GM23338 (cell line): ENCODE measurements at regions not wholly inside any gene's neighbourhood (a gene's known extent, or its start where the extent isn't known, plus 50 kb on each side); places are given as distances from the start of the nearest gene placed in this dataset.

ENCODE experiments used
- ATAC-seq: fragments of 200-7000 bp; cut with Tn5 transposase; 3 replicates; pipeline ENCODE4 v1.9.1; 2020
- DNase-seq: peaks from one replicate; pipeline ENCODE4 v3.0.0-alpha.2; 2015; ENCODE audit warnings: low spot score
- H2AFZ ChIP-seq: fragments of 200-600 bp; sonication (generic); 2 replicates; pipeline ENCODE4 v1.8.0; 2016; ENCODE audit warnings: antibody characterized with exemption, mild to moderate bottlenecking, moderate library complexity
- H3F3A ChIP-seq: fragments of 200-600 bp; sonication (generic); replicated peaks from 2 replicates; pipeline ENCODE4 v1.8.0; 2017; ENCODE audit warnings: antibody characterized with exemption, mixed run types, low read depth
- H3K27ac ChIP-seq: fragments of 200-600 bp; sonication (generic); 2 replicates; pipeline ENCODE4 v1.6.1; 2016; ENCODE audit warnings: low read depth
- H3K27me3 ChIP-seq: fragments of 200-600 bp; sonication (generic); 2 replicates; pipeline ENCODE4 v1.8.0; 2016; ENCODE audit warnings: mild to moderate bottlenecking, mixed run types, moderate library complexity; ENCODE audit not compliant: insufficient read depth
- H3K36me3 ChIP-seq: fragments of 200-600 bp; sonication (generic); 2 replicates; pipeline ENCODE4 v1.8.0; 2016; ENCODE audit warnings: mild to moderate bottlenecking; ENCODE audit not compliant: insufficient read depth
- H3K4me1 ChIP-seq: fragments of 200-600 bp; sonication (generic); 2 replicates; pipeline ENCODE4 v1.8.0; 2016; ENCODE audit warnings: mild to moderate bottlenecking, moderate library complexity; ENCODE audit not compliant: insufficient read depth
- H3K4me2 ChIP-seq: fragments of 200-600 bp; sonication (generic); 2 replicates; pipeline ENCODE4 v1.7.1; 2017; ENCODE audit warnings: mixed run types
- H3K4me3 ChIP-seq: fragments of 200-600 bp; sonication (generic); 2 replicates; pipeline ENCODE4 v1.6.1; 2016; ENCODE audit warnings: mixed run types
- H3K79me2 ChIP-seq: fragments of 200-600 bp; sonication (generic); replicated peaks from 2 replicates; pipeline ENCODE4 v1.8.0; 2017; ENCODE audit warnings: mild to moderate bottlenecking; ENCODE audit not compliant: insufficient read depth
- H3K9me2 ChIP-seq: fragments of 200-600 bp; sonication (generic); 2 replicates; pipeline ENCODE4 v1.8.0; 2017; ENCODE audit not compliant: insufficient read depth
- H4K20me1 ChIP-seq: fragments of 200-600 bp; sonication (generic); replicated peaks from 2 replicates; pipeline ENCODE4 v1.8.0; 2017; ENCODE audit warnings: mild to moderate bottlenecking; ENCODE audit not compliant: insufficient read depth
- H3K27ac Mint-ChIP-seq: 2 replicates; pipeline ENCODE4 v1.8.0; 2020; ENCODE audit warnings: inconsistent platforms, mild to moderate bottlenecking, moderate library complexity, mixed read lengths
- H3K27me3 Mint-ChIP-seq: 3 replicates; pipeline ENCODE4 v1.8.0; 2022; ENCODE audit warnings: low read depth, mild to moderate bottlenecking, moderate library complexity, mixed read lengths, inconsistent platforms; ENCODE audit not compliant: insufficient read depth, poor library complexity
- H3K36me3 Mint-ChIP-seq: 3 replicates; pipeline ENCODE4 v1.8.0; 2021; ENCODE audit warnings: low read depth, mild to moderate bottlenecking, inconsistent platforms, moderate library complexity, mixed read lengths
- H3K4me1 Mint-ChIP-seq: 3 replicates; pipeline ENCODE4 v1.8.0; 2020; ENCODE audit warnings: mild to moderate bottlenecking, inconsistent platforms, mixed read lengths
- H3K4me3 Mint-ChIP-seq: 3 replicates; pipeline ENCODE4 v1.8.0; 2021; ENCODE audit warnings: moderate library complexity, mild to moderate bottlenecking, inconsistent platforms, mixed read lengths
- H3K9me3 Mint-ChIP-seq: 3 replicates; pipeline ENCODE4 v1.8.0; 2020; ENCODE audit warnings: moderate library complexity, mild to moderate bottlenecking, inconsistent platforms, mixed read lengths
- CREB1 ChIP-seq: fragments of 250-450 bp; sonication (Bioruptor Pico); IDR thresholded peaks from 2 replicates; pipeline ENCODE4 v1.5.0; 2020; ENCODE audit warnings: low read depth, mild to moderate bottlenecking, moderate library complexity
- EZH2 ChIP-seq: fragments of 200-600 bp; sonication (generic); IDR thresholded peaks from one replicate; pipeline ENCODE4 v1.8.0; 2017; ENCODE audit warnings: antibody characterized with exemption, mild to moderate bottlenecking, low read depth; ENCODE audit not compliant: unreplicated experiment
- EZH2phosphoT487 ChIP-seq: fragments of 200-600 bp; sonication (generic); IDR thresholded peaks from one replicate; pipeline ENCODE4 v1.8.1; 2018; ENCODE audit warnings: antibody characterized with exemption; ENCODE audit not compliant: unreplicated experiment
- JUNB ChIP-seq: IDR thresholded peaks from one replicate; pipeline ENCODE4 v1.6.1; 2016; ENCODE audit warnings: antibody characterized with exemption; ENCODE audit not compliant: unreplicated experiment
- NANOG ChIP-seq: IDR thresholded peaks from 2 replicates; pipeline ENCODE4 v1.6.1; 2016; ENCODE audit warnings: antibody characterized with exemption, borderline replicate concordance
- POLR2AphosphoS5 ChIP-seq: IDR thresholded peaks from 2 replicates; pipeline ENCODE4 v1.6.1; 2016; ENCODE audit warnings: antibody characterized with exemption, low read depth
- STAT1 ChIP-seq: IDR thresholded peaks from one replicate; pipeline ENCODE4 v1.6.1; 2016; ENCODE audit warnings: antibody characterized with exemption; ENCODE audit not compliant: unreplicated experiment
- ZNF114 ChIP-seq: fragments of 250-450 bp; sonication (Bioruptor Pico); IDR thresholded peaks from 2 replicates; pipeline ENCODE4 v1.5.0; 2020; ENCODE audit warnings: mild to moderate bottlenecking, moderate library complexity
- ZNF331 ChIP-seq: fragments of 250-450 bp; sonication (Bioruptor Pico); IDR thresholded peaks from 2 replicates; pipeline ENCODE4 v1.5.0; 2020; ENCODE audit warnings: low read depth, mild to moderate bottlenecking, moderate library complexity
- TF ChIP-seq, protein P1 (sequence below), 2 experiments: fragments of 200-600 bp in 1 of 2; sonication (generic) in 1 of 2; conservative IDR thresholded peaks; 2 replicates each; pipeline versions ENCODE4 v1.5.1 to v1.6.1; 2016 to 2017; ENCODE audit warnings: antibody characterized with exemption in 2 of 2, low read depth in 2 of 2, mild to moderate bottlenecking in 2 of 2, moderate library complexity in 1 of 2
- TF ChIP-seq, protein P2 (sequence below): fragments of 250-450 bp; sonication (Bioruptor Pico); IDR thresholded peaks from 2 replicates; pipeline ENCODE4 v1.5.0; 2020; ENCODE audit warnings: mild to moderate bottlenecking, moderate library complexity
- TF ChIP-seq, protein P3 (sequence below): IDR thresholded peaks from one replicate; pipeline ENCODE4 v1.6.1; 2018; ENCODE audit warnings: antibody characterized with exemption; ENCODE audit not compliant: unreplicated experiment
- TF ChIP-seq, protein P4 (sequence below): IDR thresholded peaks from 2 replicates; pipeline ENCODE4 v1.6.1; 2016; ENCODE audit warnings: antibody characterized with exemption

DNA sequence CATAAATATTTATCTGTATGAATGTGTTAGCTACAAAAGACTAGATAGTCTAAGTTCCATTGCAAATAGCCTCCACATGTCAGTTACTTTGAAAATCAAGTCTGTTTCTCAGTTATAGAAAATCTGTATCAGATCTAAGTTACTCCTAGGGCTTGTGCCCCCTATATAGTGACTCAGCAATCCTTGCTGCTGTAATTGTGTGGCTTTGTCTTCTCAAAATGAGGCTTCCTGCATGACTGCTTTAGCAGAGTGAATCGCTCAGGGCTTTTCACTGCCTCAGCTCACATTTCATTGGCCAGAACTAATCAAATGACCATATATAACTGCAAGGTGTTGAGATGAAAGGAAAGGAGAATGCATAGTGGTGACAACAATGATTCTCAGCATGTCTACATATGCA lies 552.2 kb upstream of the STXBP6 start:
- Mint-ChIP-seq H3K4me3 (no peak overlapping the region), H3K36me3 (peaks cover 16% of the 10 kb centered on the region), H3K27me3 (no peaks in the 10 kb centered on the region), H3K4me1 (peaks cover 4% of the 10 kb centered on the region), H3K9me3 (peaks cover 16% of the 10 kb centered on the region), H3K27ac (no peak overlapping the region)
- TF ChIP-seq CREB1 (no peak), STAT1 (no peak), EZH2phosphoT487 (no peak), ZNF331 (no peak), ZNF114 (CRISPR knock-in tag) (no peak), JUNB (no peak), NANOG (no peak), POLR2AphosphoS5 (no peak), EZH2 (no peak)
- TF ChIP-seq, protein P1, sequence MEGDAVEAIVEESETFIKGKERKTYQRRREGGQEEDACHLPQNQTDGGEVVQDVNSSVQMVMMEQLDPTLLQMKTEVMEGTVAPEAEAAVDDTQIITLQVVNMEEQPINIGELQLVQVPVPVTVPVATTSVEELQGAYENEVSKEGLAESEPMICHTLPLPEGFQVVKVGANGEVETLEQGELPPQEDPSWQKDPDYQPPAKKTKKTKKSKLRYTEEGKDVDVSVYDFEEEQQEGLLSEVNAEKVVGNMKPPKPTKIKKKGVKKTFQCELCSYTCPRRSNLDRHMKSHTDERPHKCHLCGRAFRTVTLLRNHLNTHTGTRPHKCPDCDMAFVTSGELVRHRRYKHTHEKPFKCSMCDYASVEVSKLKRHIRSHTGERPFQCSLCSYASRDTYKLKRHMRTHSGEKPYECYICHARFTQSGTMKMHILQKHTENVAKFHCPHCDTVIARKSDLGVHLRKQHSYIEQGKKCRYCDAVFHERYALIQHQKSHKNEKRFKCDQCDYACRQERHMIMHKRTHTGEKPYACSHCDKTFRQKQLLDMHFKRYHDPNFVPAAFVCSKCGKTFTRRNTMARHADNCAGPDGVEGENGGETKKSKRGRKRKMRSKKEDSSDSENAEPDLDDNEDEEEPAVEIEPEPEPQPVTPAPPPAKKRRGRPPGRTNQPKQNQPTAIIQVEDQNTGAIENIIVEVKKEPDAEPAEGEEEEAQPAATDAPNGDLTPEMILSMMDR (conservative IDR thresholded peaks at IDR 0.05; ENCODE audit: low read depth in 2 of 2) = no peak
- TF ChIP-seq, protein P2, sequence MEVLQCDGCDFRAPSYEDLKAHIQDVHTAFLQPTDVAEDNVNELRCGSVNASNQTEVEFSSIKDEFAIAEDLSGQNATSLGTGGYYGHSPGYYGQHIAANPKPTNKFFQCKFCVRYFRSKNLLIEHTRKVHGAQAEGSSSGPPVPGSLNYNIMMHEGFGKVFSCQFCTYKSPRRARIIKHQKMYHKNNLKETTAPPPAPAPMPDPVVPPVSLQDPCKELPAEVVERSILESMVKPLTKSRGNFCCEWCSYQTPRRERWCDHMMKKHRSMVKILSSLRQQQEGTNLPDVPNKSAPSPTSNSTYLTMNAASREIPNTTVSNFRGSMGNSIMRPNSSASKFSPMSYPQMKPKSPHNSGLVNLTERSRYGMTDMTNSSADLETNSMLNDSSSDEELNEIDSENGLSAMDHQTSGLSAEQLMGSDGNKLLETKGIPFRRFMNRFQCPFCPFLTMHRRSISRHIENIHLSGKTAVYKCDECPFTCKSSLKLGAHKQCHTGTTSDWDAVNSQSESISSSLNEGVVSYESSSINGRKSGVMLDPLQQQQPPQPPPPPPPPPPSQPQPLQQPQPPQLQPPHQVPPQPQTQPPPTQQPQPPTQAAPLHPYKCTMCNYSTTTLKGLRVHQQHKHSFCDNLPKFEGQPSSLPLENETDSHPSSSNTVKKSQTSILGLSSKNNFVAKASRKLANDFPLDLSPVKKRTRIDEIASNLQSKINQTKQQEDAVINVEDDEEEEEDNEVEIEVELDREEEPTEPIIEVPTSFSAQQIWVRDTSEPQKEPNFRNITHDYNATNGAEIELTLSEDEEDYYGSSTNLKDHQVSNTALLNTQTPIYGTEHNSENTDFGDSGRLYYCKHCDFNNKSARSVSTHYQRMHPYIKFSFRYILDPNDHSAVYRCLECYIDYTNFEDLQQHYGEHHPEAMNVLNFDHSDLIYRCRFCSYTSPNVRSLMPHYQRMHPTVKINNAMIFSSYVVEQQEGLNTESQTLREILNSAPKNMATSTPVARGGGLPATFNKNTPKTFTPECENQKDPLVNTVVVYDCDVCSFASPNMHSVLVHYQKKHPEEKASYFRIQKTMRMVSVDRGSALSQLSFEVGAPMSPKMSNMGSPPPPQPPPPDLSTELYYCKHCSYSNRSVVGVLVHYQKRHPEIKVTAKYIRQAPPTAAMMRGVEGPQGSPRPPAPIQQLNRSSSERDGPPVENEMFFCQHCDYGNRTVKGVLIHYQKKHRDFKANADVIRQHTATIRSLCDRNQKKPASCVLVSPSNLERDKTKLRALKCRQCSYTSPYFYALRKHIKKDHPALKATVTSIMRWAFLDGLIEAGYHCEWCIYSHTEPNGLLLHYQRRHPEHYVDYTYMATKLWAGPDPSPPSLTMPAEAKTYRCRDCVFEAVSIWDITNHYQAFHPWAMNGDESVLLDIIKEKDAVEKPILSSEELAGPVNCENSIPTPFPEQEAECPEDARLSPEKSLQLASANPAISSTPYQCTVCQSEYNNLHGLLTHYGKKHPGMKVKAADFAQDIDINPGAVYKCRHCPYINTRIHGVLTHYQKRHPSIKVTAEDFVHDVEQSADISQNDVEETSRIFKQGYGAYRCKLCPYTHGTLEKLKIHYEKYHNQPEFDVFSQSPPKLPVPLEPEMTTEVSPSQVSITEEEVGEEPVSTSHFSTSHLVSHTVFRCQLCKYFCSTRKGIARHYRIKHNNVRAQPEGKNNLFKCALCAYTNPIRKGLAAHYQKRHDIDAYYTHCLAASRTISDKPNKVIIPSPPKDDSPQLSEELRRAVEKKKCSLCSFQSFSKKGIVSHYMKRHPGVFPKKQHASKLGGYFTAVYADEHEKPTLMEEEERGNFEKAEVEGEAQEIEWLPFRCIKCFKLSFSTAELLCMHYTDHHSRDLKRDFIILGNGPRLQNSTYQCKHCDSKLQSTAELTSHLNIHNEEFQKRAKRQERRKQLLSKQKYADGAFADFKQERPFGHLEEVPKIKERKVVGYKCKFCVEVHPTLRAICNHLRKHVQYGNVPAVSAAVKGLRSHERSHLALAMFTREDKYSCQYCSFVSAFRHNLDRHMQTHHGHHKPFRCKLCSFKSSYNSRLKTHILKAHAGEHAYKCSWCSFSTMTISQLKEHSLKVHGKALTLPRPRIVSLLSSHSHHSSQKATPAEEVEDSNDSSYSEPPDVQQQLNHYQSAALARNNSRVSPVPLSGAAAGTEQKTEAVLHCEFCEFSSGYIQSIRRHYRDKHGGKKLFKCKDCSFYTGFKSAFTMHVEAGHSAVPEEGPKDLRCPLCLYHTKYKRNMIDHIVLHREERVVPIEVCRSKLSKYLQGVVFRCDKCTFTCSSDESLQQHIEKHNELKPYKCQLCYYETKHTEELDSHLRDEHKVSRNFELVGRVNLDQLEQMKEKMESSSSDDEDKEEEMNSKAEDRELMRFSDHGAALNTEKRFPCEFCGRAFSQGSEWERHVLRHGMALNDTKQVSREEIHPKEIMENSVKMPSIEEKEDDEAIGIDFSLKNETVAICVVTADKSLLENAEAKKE (CRISPR knock-in tag) = no peak
- TF ChIP-seq, protein P3, sequence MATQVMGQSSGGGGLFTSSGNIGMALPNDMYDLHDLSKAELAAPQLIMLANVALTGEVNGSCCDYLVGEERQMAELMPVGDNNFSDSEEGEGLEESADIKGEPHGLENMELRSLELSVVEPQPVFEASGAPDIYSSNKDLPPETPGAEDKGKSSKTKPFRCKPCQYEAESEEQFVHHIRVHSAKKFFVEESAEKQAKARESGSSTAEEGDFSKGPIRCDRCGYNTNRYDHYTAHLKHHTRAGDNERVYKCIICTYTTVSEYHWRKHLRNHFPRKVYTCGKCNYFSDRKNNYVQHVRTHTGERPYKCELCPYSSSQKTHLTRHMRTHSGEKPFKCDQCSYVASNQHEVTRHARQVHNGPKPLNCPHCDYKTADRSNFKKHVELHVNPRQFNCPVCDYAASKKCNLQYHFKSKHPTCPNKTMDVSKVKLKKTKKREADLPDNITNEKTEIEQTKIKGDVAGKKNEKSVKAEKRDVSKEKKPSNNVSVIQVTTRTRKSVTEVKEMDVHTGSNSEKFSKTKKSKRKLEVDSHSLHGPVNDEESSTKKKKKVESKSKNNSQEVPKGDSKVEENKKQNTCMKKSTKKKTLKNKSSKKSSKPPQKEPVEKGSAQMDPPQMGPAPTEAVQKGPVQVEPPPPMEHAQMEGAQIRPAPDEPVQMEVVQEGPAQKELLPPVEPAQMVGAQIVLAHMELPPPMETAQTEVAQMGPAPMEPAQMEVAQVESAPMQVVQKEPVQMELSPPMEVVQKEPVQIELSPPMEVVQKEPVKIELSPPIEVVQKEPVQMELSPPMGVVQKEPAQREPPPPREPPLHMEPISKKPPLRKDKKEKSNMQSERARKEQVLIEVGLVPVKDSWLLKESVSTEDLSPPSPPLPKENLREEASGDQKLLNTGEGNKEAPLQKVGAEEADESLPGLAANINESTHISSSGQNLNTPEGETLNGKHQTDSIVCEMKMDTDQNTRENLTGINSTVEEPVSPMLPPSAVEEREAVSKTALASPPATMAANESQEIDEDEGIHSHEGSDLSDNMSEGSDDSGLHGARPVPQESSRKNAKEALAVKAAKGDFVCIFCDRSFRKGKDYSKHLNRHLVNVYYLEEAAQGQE = no peak
- TF ChIP-seq, protein P4, sequence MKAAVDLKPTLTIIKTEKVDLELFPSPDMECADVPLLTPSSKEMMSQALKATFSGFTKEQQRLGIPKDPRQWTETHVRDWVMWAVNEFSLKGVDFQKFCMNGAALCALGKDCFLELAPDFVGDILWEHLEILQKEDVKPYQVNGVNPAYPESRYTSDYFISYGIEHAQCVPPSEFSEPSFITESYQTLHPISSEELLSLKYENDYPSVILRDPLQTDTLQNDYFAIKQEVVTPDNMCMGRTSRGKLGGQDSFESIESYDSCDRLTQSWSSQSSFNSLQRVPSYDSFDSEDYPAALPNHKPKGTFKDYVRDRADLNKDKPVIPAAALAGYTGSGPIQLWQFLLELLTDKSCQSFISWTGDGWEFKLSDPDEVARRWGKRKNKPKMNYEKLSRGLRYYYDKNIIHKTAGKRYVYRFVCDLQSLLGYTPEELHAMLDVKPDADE = no peak
- peaks cover 20% of the 10 kb centered on the region for H3K9me2 ChIP-seq
- H3K4me3 ChIP-seq = no peak overlapping the region
- H3K79me2 ChIP-seq = no peaks in the 10 kb centered on the region
- H3K36me3 ChIP-seq = no peaks in the 10 kb centered on the region
- no peak overlapping the region for H3K4me2 ChIP-seq
- ATAC-seq (no peak), DNase-seq (peak; percentile 1)
- peaks cover 8% of the 10 kb centered on the region for H3K4me1 ChIP-seq
- H3K27me3 ChIP-seq = no peaks in the 10 kb centered on the region
- H4K20me1 ChIP-seq = no peaks in the 10 kb centered on the region
- no peak overlapping the region for H3K27ac ChIP-seq
- H3F3A ChIP-seq = no peaks in the 10 kb centered on the region
- H2AFZ ChIP-seq = no peak overlapping the region
